ENCODE measurements at regions not wholly inside any gene's neighbourhood (a gene's known extent, or its start where the extent isn't known, plus 50 kb on each side); places are given as distances from the start of the nearest gene placed in this dataset.

GRCh38 chr22:47556473-47556872 is 794.0 kb downstream of the TBC1D22A start:
- TF ChIP-seq CTCF (IDR thresholded peaks at IDR 0.05; ENCODE audit: low read depth, low read length, poor library complexity, severe bottlenecking) (no peak), EZH2phosphoT487 (IDR thresholded peaks at IDR 0.05; ENCODE audit: borderline replicate concordance, low read length) (no peak)
